Vagina (tissue), 2 donors: ENCODE measurements at regions not wholly inside any gene's neighbourhood (a gene's known extent, or its start where the extent isn't known, plus 50 kb on each side); places are given as distances from the start of the nearest gene placed in this dataset.
"Not testable (repeated sequence)": the region's sequence is repeated elsewhere in the genome, so short reads cannot be mapped to it uniquely, and the experiment has no call there.

Experiments
- POLR2A ChIP-seq, 2 donors: fragments of 450-650 bp; IDR thresholded peaks; one replicate each; pipeline ENCODE4 v1.6.1; 2017; ENCODE audit warnings: antibody characterized with exemption in 2 of 2, mild to moderate bottlenecking in 2 of 2, moderate library complexity in 2 of 2
- TF ChIP-seq, protein P1 (sequence below), 3 experiments: fragments of 450-650 bp in 2 of 3; fragments of 200-600 bp in 1 of 3; sonication (generic) in 1 of 3; IDR thresholded peaks; one replicate each; pipeline ENCODE4 v1.5.1; 2017 to 2019; ENCODE audit warnings: antibody characterized with exemption in 3 of 3, mild to moderate bottlenecking in 2 of 3, moderate library complexity in 2 of 3

GRCh38 chr9:41784006-41784405 lies 345.2 kb downstream of the CNTNAP3B start:
- TF ChIP-seq POLR2A (IDR thresholded peaks at IDR 0.05) = not testable (repeated sequence)
- TF ChIP-seq, protein P1, sequence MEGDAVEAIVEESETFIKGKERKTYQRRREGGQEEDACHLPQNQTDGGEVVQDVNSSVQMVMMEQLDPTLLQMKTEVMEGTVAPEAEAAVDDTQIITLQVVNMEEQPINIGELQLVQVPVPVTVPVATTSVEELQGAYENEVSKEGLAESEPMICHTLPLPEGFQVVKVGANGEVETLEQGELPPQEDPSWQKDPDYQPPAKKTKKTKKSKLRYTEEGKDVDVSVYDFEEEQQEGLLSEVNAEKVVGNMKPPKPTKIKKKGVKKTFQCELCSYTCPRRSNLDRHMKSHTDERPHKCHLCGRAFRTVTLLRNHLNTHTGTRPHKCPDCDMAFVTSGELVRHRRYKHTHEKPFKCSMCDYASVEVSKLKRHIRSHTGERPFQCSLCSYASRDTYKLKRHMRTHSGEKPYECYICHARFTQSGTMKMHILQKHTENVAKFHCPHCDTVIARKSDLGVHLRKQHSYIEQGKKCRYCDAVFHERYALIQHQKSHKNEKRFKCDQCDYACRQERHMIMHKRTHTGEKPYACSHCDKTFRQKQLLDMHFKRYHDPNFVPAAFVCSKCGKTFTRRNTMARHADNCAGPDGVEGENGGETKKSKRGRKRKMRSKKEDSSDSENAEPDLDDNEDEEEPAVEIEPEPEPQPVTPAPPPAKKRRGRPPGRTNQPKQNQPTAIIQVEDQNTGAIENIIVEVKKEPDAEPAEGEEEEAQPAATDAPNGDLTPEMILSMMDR (IDR thresholded peaks at IDR 0.05) = not testable (repeated sequence)
